Right lung (tissue), 2 donors: ENCODE measurements at regions not wholly inside any gene's neighbourhood (a gene's known extent, or its start where the extent isn't known, plus 50 kb on each side); places are given as distances from the start of the nearest gene placed in this dataset.
A peak's percentile ranks its signal among the peaks of the same experiment; 100 is the strongest.

Experiments
- DNase-seq, 2 donors: peaks; one replicate each; pipeline ENCODE4 v3.0.0-alpha.2; 2013

- no peak for DNase-seq
These were observed 551.2 kb downstream of the CDH26 start for GRCh38 chr20:60509407-60509806.

- DNase-seq = no peak
These were observed 552.1 kb downstream of the CDH26 start for GRCh38 chr20:60510356-60510755.

GRCh38 chr20:60512443-60512842, 554.2 kb downstream of the CDH26 start:
- peak in 1 of 2 donors; percentile 60 for DNase-seq

GRCh38 chr20:60513141-60513540, 554.9 kb downstream of the CDH26 start:
- DNase-seq = peak; percentile 67 to 71

- DNase-seq = no peak
These were observed 558.2 kb downstream of the CDH26 start for GRCh38 chr20:60516442-60516841.

GRCh38 chr20:60518022-60518421, 559.8 kb downstream of the CDH26 start:
- DNase-seq = peak; percentile 52 to 72

- DNase-seq = no peak
These were observed 567.2 kb downstream of the CDH26 start for GRCh38 chr20:60525397-60525796.

- no peak for DNase-seq
These were observed 569.4 kb downstream of the CDH26 start for GRCh38 chr20:60527656-60528055.

- DNase-seq = no peak
These were observed 569.9 kb downstream of the CDH26 start for GRCh38 chr20:60528141-60528540.

GRCh38 chr20:60529149-60529548, 570.9 kb downstream of the CDH26 start:
- no peak for DNase-seq

GRCh38 chr20:60535211-60535610, 577.0 kb downstream of the CDH26 start:
- DNase-seq = no peak

- DNase-seq = no peak
These were observed 582.4 kb downstream of the CDH26 start for GRCh38 chr20:60540591-60540990.

- DNase-seq = no peak
These were observed 583.8 kb downstream of the CDH26 start for GRCh38 chr20:60541991-60542390.

GRCh38 chr20:60543598-60543997, 585.4 kb downstream of the CDH26 start:
- no peak for DNase-seq

- no peak for DNase-seq
These were observed 594.9 kb downstream of the CDH26 start for GRCh38 chr20:60553095-60553494.

GRCh38 chr20:60558486-60558885, 600.3 kb downstream of the CDH26 start:
- DNase-seq = no peak

- DNase-seq = no peak
These were observed 601.2 kb downstream of the CDH26 start for GRCh38 chr20:60559462-60559861.

GRCh38 chr20:60561052-60561451, 602.8 kb downstream of the CDH26 start:
- no peak for DNase-seq

- DNase-seq = peak in 1 of 2 donors; percentile 27
These were observed 606.9 kb downstream of the CDH26 start for GRCh38 chr20:60565083-60565482.

GRCh38 chr20:60565551-60565950, 607.3 kb downstream of the CDH26 start:
- DNase-seq = no peak

GRCh38 chr20:60569116-60569515, 610.9 kb downstream of the CDH26 start:
- DNase-seq = no peak

GRCh38 chr20:60570481-60571277, 612.5 kb downstream of the CDH26 start:
- DNase-seq = peak; percentile 31 to 42

- peak; percentile 74 to 83 for DNase-seq
These were observed 614.9 kb downstream of the CDH26 start for GRCh38 chr20:60573003-60573680.
